HL-60 (cell line): ENCODE measurements at regions not wholly inside any gene's neighbourhood (a gene's known extent, or its start where the extent isn't known, plus 50 kb on each side); places are given as distances from the start of the nearest gene placed in this dataset.

Source experiments
- CTCF ChIP-seq: IDR thresholded peaks from one replicate; pipeline ENCODE4 v1.5.1; 2011; ENCODE audit warnings: low read length, control low read depth, inconsistent platforms; ENCODE audit not compliant: insufficient read depth
- GABPA ChIP-seq: IDR thresholded peaks from 2 replicates; pipeline ENCODE4 v1.6.1; 2012; ENCODE audit warnings: low read depth
- POLR2AphosphoS5 ChIP-seq: IDR thresholded peaks from 2 replicates; pipeline ENCODE4 v1.6.1; 2012; ENCODE audit warnings: low read depth
- REST ChIP-seq: IDR thresholded peaks from 2 replicates; pipeline ENCODE4 v1.6.1; 2012; ENCODE audit warnings: low read depth; ENCODE audit not compliant: insufficient replicate concordance

GRCh38 chr2:51846018-51846417 is 814.1 kb upstream of the NRXN1 start:
- TF ChIP-seq CTCF (no peak), POLR2AphosphoS5 (no peak), REST (no peak), GABPA (no peak)
